Osteocyte (in vitro differentiated cells): ENCODE measurements at regions not wholly inside any gene's neighbourhood (a gene's known extent, or its start where the extent isn't known, plus 50 kb on each side); places are given as distances from the start of the nearest gene placed in this dataset.

ENCODE experiments used
- DNase-seq: peaks from one replicate; pipeline ENCODE4 v3.0.0; 2021; ENCODE audit warnings: mixed read lengths; ENCODE audit not compliant: unreplicated experiment; ENCODE audit errors: extremely low spot score
- H3K27ac Mint-ChIP-seq: one replicate; pipeline ENCODE4 v1.8.0; 2021; ENCODE audit warnings: mild to moderate bottlenecking, mixed read lengths; ENCODE audit not compliant: unreplicated experiment
- H3K27me3 Mint-ChIP-seq: one replicate; pipeline ENCODE4 v1.8.0; 2021; ENCODE audit warnings: mixed read lengths; ENCODE audit not compliant: unreplicated experiment
- H3K36me3 Mint-ChIP-seq: one replicate; pipeline ENCODE4 v1.8.0; 2021; ENCODE audit warnings: mixed read lengths; ENCODE audit not compliant: unreplicated experiment
- H3K4me1 Mint-ChIP-seq: one replicate; pipeline ENCODE4 v1.8.0; 2021; ENCODE audit warnings: mixed read lengths; ENCODE audit not compliant: unreplicated experiment
- H3K4me3 Mint-ChIP-seq: one replicate; pipeline ENCODE4 v1.8.0; 2021; ENCODE audit warnings: mild to moderate bottlenecking, moderate library complexity, mixed read lengths; ENCODE audit not compliant: unreplicated experiment
- H3K9me3 Mint-ChIP-seq: one replicate; pipeline ENCODE4 v1.8.0; 2021; ENCODE audit warnings: mixed read lengths; ENCODE audit not compliant: unreplicated experiment
- TF ChIP-seq, protein P1 (sequence below): fragments of 200-600 bp; sonication (generic); IDR thresholded peaks from 2 replicates; pipeline ENCODE4 v1.5.0; 2021; ENCODE audit warnings: antibody characterized with exemption, mild to moderate bottlenecking, moderate library complexity

DNA sequence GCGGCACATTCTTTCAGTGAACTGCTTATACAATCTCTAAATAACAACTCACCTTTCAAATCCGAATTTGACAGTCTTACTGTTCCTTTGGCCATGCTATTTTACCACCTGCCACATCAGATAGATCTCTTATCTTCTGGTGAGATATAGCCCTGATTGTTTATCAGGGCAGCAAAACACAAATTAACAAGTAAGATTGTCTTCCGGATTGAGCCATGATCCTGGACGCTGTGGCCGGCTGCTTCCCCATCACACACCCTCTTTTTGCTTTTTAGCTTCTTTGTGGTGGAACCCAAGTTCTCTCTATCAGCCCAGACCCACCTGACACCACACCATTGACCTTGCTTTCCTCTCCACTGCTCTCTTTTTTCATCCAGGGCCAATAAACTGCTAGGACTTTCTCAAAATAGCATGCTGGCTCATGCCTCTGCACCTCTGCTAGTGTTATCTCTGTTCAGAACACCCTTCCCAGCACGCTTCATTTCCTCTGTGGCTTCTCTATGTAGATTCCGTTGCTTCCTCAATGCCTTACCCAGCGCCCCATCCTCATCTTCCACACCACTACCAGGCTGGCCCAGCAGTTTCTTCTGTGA is 111.8 kb upstream of the CNTNAP5 start:
- no peak overlapping the region for H3K4me3 Mint-ChIP-seq
- no peaks in the 10 kb centered on the region for H3K4me1 Mint-ChIP-seq
- H3K27me3 Mint-ChIP-seq = no peaks in the 10 kb centered on the region
- no peak overlapping the region for H3K27ac Mint-ChIP-seq
- DNase-seq = no peak
- no peaks in the 10 kb centered on the region for H3K36me3 Mint-ChIP-seq
- TF ChIP-seq, protein P1, sequence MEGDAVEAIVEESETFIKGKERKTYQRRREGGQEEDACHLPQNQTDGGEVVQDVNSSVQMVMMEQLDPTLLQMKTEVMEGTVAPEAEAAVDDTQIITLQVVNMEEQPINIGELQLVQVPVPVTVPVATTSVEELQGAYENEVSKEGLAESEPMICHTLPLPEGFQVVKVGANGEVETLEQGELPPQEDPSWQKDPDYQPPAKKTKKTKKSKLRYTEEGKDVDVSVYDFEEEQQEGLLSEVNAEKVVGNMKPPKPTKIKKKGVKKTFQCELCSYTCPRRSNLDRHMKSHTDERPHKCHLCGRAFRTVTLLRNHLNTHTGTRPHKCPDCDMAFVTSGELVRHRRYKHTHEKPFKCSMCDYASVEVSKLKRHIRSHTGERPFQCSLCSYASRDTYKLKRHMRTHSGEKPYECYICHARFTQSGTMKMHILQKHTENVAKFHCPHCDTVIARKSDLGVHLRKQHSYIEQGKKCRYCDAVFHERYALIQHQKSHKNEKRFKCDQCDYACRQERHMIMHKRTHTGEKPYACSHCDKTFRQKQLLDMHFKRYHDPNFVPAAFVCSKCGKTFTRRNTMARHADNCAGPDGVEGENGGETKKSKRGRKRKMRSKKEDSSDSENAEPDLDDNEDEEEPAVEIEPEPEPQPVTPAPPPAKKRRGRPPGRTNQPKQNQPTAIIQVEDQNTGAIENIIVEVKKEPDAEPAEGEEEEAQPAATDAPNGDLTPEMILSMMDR = no peak
- peaks cover 28% of the 10 kb centered on the region for H3K9me3 Mint-ChIP-seq

DNA sequence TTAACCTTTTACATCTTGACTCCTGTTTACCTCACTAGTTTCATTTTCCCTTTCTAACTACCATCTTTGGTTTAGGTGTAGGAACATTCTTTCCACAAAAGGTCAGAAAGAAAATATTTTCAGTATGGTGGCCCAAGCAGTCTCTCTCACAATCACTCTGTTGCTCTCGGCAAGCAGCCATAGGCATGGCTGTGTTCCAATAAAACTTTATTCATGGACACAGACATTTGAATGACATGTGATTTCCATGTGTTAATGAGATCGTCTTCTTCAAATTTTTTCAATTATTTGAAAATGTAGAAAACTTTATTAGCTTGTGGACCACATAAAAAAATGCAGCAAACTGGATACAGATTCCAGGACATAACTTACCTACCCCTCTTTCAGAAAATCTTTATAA is 109.7 kb upstream of the CNTNAP5 start:
- no peak overlapping the region for H3K4me3 Mint-ChIP-seq
- no peaks in the 10 kb centered on the region for H3K4me1 Mint-ChIP-seq
- H3K27me3 Mint-ChIP-seq = no peaks in the 10 kb centered on the region
- no peak for DNase-seq
- no peaks in the 10 kb centered on the region for H3K36me3 Mint-ChIP-seq
- TF ChIP-seq, protein P1 = no peak
- peaks cover 37% of the 10 kb centered on the region for H3K9me3 Mint-ChIP-seq
- H3K27ac Mint-ChIP-seq = no peak overlapping the region

DNA sequence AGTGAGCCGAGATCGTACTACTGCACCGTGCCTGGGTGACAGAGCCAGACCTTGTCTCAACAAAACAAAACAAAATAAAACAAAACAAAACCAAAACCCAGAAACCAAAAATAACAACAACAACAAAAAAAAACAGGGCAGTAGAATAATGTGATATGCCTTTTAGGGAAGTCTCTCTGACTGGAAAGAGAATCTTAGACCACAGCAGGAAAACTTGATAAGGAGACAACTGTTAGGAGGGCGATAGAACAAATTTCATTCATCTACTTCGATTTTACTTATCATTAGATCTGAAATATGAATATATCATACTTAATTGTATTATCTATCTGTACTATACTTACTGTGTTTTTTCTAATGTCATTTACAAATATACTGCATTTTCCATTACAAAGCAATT is 109.0 kb upstream of the CNTNAP5 start:
- DNase-seq = no peak
- Mint-ChIP-seq H3K27ac (no peak overlapping the region), H3K4me3 (no peak overlapping the region), H3K36me3 (no peaks in the 10 kb centered on the region), H3K4me1 (no peaks in the 10 kb centered on the region), H3K27me3 (no peaks in the 10 kb centered on the region), H3K9me3 (peaks cover 37% of the 10 kb centered on the region)
- TF ChIP-seq, protein P1 = no peak

DNA sequence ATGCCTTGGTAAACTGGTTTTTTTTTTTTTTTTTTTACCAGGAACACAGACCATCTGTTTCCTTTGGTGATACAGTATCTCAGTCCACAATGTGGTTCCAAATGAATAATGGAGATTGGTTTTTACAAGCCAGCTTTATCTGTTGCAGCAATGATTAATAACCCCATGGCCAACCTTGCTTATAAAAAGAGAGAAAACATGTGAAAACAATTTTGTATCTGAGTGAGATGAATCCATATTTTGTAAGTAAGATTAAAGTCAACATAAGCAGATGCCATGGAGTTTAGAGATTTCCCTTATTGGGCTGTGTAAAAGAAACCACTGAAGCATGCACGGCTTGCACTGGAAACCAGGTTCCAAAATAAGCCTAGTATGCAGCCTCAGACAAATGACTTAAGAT is 108.6 kb upstream of the CNTNAP5 start:
- DNase-seq = no peak
- Mint-ChIP-seq H3K9me3 (peaks cover 33% of the 10 kb centered on the region), H3K27ac (no peak overlapping the region), H3K36me3 (no peaks in the 10 kb centered on the region), H3K4me3 (no peak overlapping the region), H3K27me3 (no peaks in the 10 kb centered on the region), H3K4me1 (no peaks in the 10 kb centered on the region)
- TF ChIP-seq, protein P1 = no peak

DNA sequence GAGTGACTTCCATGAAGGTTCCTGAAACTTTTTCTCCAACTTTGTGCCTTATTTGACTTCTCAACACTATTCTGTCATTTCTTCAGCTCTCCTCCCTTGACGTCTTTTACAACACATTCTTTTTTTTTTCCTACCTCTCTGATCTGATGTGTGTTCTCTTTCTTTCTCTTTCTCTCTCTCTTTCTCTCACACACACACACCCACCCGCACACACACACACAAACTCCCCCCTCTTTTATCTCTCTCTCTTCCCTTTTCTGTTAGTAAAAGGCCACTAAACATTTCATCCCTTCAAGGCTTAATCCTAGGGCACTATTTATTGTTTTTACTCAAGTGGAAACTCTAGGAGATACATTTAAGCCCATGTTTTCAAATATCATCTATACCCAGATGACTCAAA is 107.8 kb upstream of the CNTNAP5 start:
- Mint-ChIP-seq H3K9me3 (peaks cover 37% of the 10 kb centered on the region), H3K36me3 (no peaks in the 10 kb centered on the region), H3K27me3 (no peaks in the 10 kb centered on the region), H3K27ac (no peak overlapping the region), H3K4me1 (no peaks in the 10 kb centered on the region), H3K4me3 (no peak overlapping the region)
- TF ChIP-seq, protein P1 = no peak
- no peak for DNase-seq
